ENCODE measurements at regions not wholly inside any gene's neighbourhood (a gene's known extent, or its start where the extent isn't known, plus 50 kb on each side); places are given as distances from the start of the nearest gene placed in this dataset.

DNA sequence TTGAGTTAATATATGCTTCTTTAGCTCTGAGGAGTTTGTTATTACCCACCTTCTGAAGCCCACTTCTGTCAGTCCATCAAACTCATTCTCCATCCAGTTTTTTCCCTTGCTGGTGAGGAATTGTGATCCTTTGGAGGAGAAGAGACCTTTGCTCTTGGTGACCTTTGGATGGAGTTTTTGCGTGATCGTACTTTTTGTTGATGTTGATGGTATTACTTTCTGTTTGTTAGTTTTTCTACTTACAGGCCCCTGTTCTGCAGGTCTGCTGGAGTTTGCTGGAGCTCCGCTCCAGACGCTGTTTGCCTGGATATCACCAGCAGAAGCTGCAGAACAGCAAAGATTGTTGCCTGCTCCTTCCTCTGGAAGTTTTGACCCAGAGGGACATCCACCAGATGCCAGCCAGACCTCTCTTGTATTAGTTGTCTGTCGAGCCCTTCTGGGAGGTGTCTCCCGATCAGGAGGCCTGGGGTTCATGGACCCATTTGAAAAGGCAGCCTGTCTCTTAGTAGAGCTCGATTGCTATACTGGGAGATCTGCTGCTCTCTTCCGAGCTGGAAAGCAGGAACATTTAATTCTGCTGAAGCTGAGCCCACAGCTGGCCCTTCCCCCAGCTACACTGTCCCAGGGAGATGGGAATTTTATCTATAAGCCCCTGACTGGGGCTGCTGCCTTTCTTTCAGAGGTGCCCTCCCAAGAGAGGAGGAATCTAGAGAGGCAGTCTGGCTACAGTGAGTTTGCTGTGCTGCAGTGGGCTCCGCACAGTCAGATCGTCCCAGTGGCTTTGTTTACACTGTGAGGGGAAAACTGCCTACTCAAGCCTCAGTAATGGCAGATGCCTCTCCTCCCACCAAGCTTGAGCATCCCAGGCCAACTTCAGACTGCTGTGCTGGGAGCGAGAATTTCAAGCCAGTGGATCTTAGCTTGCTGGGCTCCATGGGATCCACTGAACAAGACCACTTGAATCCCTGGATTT, 445.5 kb downstream of the MAN2A1 start:
- DNase-seq (ENCODE audit: low read depth) = no peak

DNA sequence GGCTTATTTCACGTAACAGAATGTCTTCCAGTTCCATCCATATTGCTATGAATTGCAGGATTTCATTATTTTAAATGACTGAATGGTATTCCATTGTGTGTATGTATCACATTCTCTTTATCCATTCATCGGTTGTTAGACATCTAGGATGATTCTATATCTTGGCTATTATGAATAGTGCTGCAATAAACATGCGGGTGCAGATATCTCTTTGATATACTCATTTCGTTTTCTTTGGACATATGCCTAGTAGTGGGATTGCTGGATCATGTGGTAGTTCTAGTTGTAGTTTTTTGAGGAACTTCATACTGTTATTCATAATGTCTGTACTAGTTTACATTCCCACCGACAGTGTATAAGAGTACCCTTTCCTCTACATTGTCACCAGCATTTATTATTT, 460.5 kb downstream of the MAN2A1 start:
- Histone ChIP-seq H3K4me1 (ENCODE audit: control insufficient read depth, insufficient read depth, low read length) (no peaks in the 10 kb centered on the region), H3K9ac (ENCODE audit: low read length) (no peak overlapping the region), H3K4me3 (ENCODE audit: low read length) (no peak overlapping the region), H3K27me3 (replicated peaks; ENCODE audit: control insufficient read depth, insufficient read depth, low read length) (no peaks in the 10 kb centered on the region), H3K9me3 (ENCODE audit: control insufficient read depth, low read length) (no peaks in the 10 kb centered on the region), H3K36me3 (ENCODE audit: control insufficient read depth, insufficient read depth, low read length, severe bottlenecking) (no peaks in the 10 kb centered on the region)
- peak; percentile 61 for DNase-seq (ENCODE audit: low read depth)

More for the DNA sequence above, 445.5 kb downstream of the MAN2A1 start:
- no peaks in the 10 kb centered on the region for H3K27me3 ChIP-seq (replicated peaks; ENCODE audit: control insufficient read depth, insufficient read depth, low read length)
- H3K9ac ChIP-seq (ENCODE audit: low read length) = no peak overlapping the region
- H3K9me3 ChIP-seq (ENCODE audit: control insufficient read depth, low read length) = peaks cover 25% of the 10 kb centered on the region
- H3K4me1 ChIP-seq (ENCODE audit: control insufficient read depth, insufficient read depth, low read length) = no peaks in the 10 kb centered on the region
- H3K4me3 ChIP-seq (ENCODE audit: low read length) = no peak overlapping the region
- no peaks in the 10 kb centered on the region for H3K36me3 ChIP-seq (ENCODE audit: control insufficient read depth, insufficient read depth, low read length, severe bottlenecking)

DNA sequence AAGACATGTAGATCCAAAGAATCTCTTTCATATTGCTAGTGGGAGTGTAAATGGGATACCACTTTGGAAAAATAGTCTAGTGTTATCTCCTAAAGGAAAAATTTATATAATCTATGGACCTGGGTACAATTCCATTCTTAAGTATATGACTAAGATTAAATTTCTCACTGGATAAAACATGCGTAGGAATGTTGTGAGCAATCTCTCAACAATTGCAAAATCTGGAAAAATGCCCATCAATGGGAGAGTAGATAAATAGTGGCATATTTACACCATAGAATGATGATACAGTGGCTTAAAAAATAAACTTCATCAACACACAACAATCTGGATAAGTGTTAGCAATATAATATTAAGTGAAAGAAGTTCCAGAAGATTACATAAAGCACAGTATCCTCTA, 469.5 kb downstream of the MAN2A1 start:
- DNase-seq (ENCODE audit: low read depth) = peak; percentile 81
- H3K4me3 ChIP-seq (ENCODE audit: low read length) = no peak overlapping the region
- no peak overlapping the region for H3K9ac ChIP-seq (ENCODE audit: low read length)
- H3K36me3 ChIP-seq (ENCODE audit: control insufficient read depth, insufficient read depth, low read length, severe bottlenecking) = no peaks in the 10 kb centered on the region
- no peaks in the 10 kb centered on the region for H3K9me3 ChIP-seq (ENCODE audit: control insufficient read depth, low read length)
- no peaks in the 10 kb centered on the region for H3K27me3 ChIP-seq (replicated peaks; ENCODE audit: control insufficient read depth, insufficient read depth, low read length)
- H3K4me1 ChIP-seq (ENCODE audit: control insufficient read depth, insufficient read depth, low read length) = peaks cover 5% of the 10 kb centered on the region

DNA sequence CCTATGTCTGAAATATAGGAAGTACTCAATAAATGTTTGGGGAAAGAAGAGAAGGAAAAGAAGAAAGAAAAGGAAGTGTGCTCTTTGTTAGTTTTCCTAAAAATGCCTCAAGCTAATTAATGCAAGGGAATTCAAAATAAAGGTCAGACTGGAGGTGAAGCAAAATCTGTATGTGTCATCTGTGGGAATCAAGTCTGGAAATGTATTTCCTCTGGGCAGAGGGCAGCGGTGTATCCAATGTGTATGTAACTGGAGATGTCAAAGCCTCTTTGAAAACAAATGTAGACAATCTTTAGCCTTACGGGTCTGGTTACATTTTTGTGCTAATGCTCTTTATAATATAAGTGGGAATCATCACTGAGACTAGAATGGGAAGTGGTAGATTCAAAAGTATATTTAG, 471.4 kb downstream of the MAN2A1 start:
- Histone ChIP-seq H3K4me3 (ENCODE audit: low read length) (no peak overlapping the region), H3K27me3 (replicated peaks; ENCODE audit: control insufficient read depth, insufficient read depth, low read length) (no peaks in the 10 kb centered on the region), H3K9ac (ENCODE audit: low read length) (no peak overlapping the region), H3K4me1 (ENCODE audit: control insufficient read depth, insufficient read depth, low read length) (peaks cover 5% of the 10 kb centered on the region), H3K36me3 (ENCODE audit: control insufficient read depth, insufficient read depth, low read length, severe bottlenecking) (no peaks in the 10 kb centered on the region), H3K9me3 (ENCODE audit: control insufficient read depth, low read length) (no peaks in the 10 kb centered on the region)
- peak; percentile 13 for DNase-seq (ENCODE audit: low read depth)

DNA sequence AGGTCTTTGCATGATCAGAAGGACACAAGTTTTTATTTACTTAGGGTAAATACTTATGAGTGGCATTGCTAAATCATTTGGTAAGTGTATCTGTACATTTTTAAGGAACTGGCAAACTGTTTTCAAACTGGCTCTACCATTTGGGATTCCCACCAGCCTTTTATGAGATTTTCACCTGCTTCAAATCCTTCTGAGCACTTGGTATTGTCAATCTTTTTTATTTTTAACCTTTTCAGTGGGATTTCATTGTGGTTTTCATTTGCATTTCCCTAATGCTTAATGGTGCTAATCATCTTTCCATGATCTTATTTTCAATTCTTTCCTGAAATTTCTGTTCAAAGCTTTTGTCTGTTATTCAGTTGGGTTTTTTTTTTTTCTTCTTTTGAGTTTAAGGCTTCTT, 475.6 kb downstream of the MAN2A1 start:
- Histone ChIP-seq H3K27me3 (replicated peaks; ENCODE audit: control insufficient read depth, insufficient read depth, low read length) (no peaks in the 10 kb centered on the region), H3K9ac (ENCODE audit: low read length) (no peak overlapping the region), H3K36me3 (ENCODE audit: control insufficient read depth, insufficient read depth, low read length, severe bottlenecking) (no peaks in the 10 kb centered on the region), H3K4me3 (ENCODE audit: low read length) (no peak overlapping the region), H3K4me1 (ENCODE audit: control insufficient read depth, insufficient read depth, low read length) (no peaks in the 10 kb centered on the region), H3K9me3 (ENCODE audit: control insufficient read depth, low read length) (peaks cover 5% of the 10 kb centered on the region)
- DNase-seq (ENCODE audit: low read depth) = no peak

DNA sequence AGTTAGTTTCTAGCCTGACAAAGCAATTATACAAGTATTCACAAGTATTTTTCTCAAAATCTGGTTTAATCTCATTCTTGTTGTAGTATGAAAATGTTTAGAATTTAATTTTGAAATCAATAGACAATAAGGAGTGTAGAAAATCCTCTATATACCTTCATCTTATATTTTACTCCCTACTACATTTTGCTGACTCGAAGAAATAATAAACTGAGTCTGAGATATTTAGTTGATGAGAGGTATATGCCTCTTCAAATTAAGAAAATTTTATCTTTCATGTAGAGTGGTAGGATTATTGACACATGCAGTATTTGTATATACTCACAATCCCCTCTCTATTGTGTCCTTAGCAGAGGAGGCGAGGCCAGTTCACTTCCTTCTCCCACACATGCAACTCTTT, 477.7 kb downstream of the MAN2A1 start:
- H3K9ac ChIP-seq (ENCODE audit: low read length) = no peak overlapping the region
- H3K9me3 ChIP-seq (ENCODE audit: control insufficient read depth, low read length) = peaks cover 8% of the 10 kb centered on the region
- DNase-seq (ENCODE audit: low read depth) = no peak
- no peaks in the 10 kb centered on the region for H3K4me1 ChIP-seq (ENCODE audit: control insufficient read depth, insufficient read depth, low read length)
- no peaks in the 10 kb centered on the region for H3K36me3 ChIP-seq (ENCODE audit: control insufficient read depth, insufficient read depth, low read length, severe bottlenecking)
- no peak overlapping the region for H3K4me3 ChIP-seq (ENCODE audit: low read length)
- no peaks in the 10 kb centered on the region for H3K27me3 ChIP-seq (replicated peaks; ENCODE audit: control insufficient read depth, insufficient read depth, low read length)

DNA sequence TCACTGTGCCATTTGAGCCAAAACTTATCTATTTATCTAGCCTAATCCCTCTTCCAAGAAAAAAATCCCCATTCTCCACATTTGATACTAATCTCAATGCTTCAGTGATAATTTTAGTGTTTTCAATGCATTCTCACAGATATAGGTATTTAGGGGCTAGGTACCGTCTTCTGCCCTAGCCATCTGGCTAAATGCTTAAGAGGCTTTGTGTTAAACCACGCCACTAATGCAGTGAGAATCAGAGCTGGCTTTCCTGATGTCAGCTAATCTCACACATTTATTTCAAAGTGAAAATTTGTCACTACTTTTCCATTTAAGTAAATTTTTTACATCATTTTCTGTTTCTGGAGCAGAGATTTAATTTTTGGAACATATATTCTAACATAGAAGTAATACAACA, 479.7 kb downstream of the MAN2A1 start:
- peaks cover 8% of the 10 kb centered on the region for H3K9me3 ChIP-seq (ENCODE audit: control insufficient read depth, low read length)
- no peak overlapping the region for H3K9ac ChIP-seq (ENCODE audit: low read length)
- H3K4me3 ChIP-seq (ENCODE audit: low read length) = no peak overlapping the region
- no peaks in the 10 kb centered on the region for H3K4me1 ChIP-seq (ENCODE audit: control insufficient read depth, insufficient read depth, low read length)
- H3K27me3 ChIP-seq (replicated peaks; ENCODE audit: control insufficient read depth, insufficient read depth, low read length) = no peaks in the 10 kb centered on the region
- no peaks in the 10 kb centered on the region for H3K36me3 ChIP-seq (ENCODE audit: control insufficient read depth, insufficient read depth, low read length, severe bottlenecking)
- no peak for DNase-seq (ENCODE audit: low read depth)

DNA sequence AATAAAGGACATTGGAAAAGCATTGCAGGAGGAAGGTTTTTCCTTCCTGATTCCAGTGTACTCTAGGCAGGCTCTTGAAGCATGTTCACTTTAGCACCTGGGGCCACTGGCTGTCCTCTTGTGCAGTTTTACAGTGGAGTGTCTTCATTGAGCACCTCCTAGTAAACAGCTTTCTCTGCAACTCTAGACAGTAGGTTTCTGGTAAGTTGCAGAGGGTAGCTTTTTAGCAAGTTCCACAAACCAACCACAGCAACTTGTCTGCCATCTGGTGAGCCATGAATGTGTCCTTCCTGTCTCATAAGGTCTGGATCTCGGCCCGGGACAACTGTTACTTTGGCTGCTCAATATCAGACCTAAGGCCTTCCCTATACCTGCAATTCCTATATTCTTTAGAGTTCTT, 488.0 kb downstream of the MAN2A1 start:
- DNase-seq (ENCODE audit: low read depth) = no peak
- Histone ChIP-seq H3K4me3 (ENCODE audit: low read length) (no peak overlapping the region), H3K9ac (ENCODE audit: low read length) (no peak overlapping the region), H3K4me1 (ENCODE audit: control insufficient read depth, insufficient read depth, low read length) (no peaks in the 10 kb centered on the region), H3K36me3 (ENCODE audit: control insufficient read depth, insufficient read depth, low read length, severe bottlenecking) (no peaks in the 10 kb centered on the region), H3K27me3 (replicated peaks; ENCODE audit: control insufficient read depth, insufficient read depth, low read length) (no peaks in the 10 kb centered on the region), H3K9me3 (ENCODE audit: control insufficient read depth, low read length) (no peaks in the 10 kb centered on the region)

DNA sequence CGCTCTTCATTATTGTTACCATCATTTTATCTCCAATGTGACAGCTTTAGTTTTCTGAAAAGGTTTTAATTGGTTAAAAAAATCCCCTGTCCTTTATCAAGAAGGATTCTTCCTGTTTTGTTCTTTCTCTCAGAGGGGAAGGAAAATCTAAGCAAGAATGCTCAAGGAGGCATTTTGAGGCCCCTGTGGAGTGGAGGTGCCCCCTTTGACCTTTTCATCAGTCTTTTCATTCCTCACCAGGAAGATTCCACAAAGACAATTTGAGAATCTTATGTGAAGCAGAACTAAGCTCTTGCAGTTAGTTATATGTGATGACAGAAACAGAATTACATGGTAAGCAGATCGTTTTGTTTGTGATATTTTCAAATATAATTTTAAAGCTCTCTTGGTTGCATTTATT, 489.6 kb downstream of the MAN2A1 start:
- DNase-seq (ENCODE audit: low read depth) = no peak
- Histone ChIP-seq H3K4me1 (ENCODE audit: control insufficient read depth, insufficient read depth, low read length) (no peaks in the 10 kb centered on the region), H3K9ac (ENCODE audit: low read length) (no peak overlapping the region), H3K4me3 (ENCODE audit: low read length) (no peak overlapping the region), H3K27me3 (replicated peaks; ENCODE audit: control insufficient read depth, insufficient read depth, low read length) (no peaks in the 10 kb centered on the region), H3K9me3 (ENCODE audit: control insufficient read depth, low read length) (no peaks in the 10 kb centered on the region), H3K36me3 (ENCODE audit: control insufficient read depth, insufficient read depth, low read length, severe bottlenecking) (no peaks in the 10 kb centered on the region)

DNA sequence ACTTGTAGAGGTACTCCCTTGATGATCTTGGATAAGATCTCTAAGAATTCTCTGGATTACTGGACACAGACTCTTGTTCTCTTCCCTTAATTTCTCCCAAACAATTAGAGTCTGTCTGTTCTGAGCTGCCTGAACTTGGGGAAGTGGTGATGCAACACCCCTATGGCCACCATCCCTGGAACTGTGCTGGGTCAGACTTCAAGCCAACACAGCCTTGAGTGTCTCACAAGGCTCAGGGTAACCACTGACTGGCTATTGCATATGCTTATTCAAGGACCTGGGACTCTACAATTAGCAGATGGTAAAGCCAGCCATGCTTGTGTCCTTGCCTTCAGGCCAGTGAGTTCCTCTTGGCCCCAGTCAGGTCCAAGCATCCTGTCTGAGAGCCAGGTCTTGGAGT, 504.5 kb downstream of the MAN2A1 start:
- Histone ChIP-seq H3K27me3 (replicated peaks; ENCODE audit: control insufficient read depth, insufficient read depth, low read length) (no peaks in the 10 kb centered on the region), H3K9me3 (ENCODE audit: control insufficient read depth, low read length) (peaks cover under 1% of the 10 kb centered on the region), H3K4me3 (ENCODE audit: low read length) (no peak overlapping the region), H3K36me3 (ENCODE audit: control insufficient read depth, insufficient read depth, low read length, severe bottlenecking) (no peaks in the 10 kb centered on the region), H3K9ac (ENCODE audit: low read length) (no peak overlapping the region), H3K4me1 (ENCODE audit: control insufficient read depth, insufficient read depth, low read length) (no peaks in the 10 kb centered on the region)
- DNase-seq (ENCODE audit: low read depth) = no peak

DNA sequence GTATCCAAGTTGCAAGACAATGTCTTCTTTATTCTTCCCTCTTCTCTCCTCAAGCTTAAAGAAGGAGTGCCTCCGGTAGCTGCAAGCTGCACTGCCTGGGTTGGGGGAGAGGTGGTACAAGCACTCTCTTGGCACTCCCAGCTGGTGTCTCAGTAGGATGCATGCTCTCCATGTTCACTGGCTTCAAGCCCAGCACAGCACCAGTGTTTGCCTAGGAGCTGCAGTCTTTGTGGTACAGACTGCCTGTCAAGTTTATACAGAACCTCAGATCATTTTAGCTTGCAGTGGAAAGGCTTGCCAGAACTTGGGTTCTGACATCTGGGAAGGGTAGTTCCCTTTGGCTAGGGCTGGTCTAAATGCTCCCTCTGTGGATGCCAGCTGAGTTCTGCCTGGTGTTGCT, 505.6 kb downstream of the MAN2A1 start:
- no peaks in the 10 kb centered on the region for H3K4me1 ChIP-seq (ENCODE audit: control insufficient read depth, insufficient read depth, low read length)
- no peak for DNase-seq (ENCODE audit: low read depth)
- peaks cover 7% of the 10 kb centered on the region for H3K9me3 ChIP-seq (ENCODE audit: control insufficient read depth, low read length)
- H3K9ac ChIP-seq (ENCODE audit: low read length) = no peak overlapping the region
- no peaks in the 10 kb centered on the region for H3K27me3 ChIP-seq (replicated peaks; ENCODE audit: control insufficient read depth, insufficient read depth, low read length)
- H3K36me3 ChIP-seq (ENCODE audit: control insufficient read depth, insufficient read depth, low read length, severe bottlenecking) = no peaks in the 10 kb centered on the region
- no peak overlapping the region for H3K4me3 ChIP-seq (ENCODE audit: low read length)

DNA sequence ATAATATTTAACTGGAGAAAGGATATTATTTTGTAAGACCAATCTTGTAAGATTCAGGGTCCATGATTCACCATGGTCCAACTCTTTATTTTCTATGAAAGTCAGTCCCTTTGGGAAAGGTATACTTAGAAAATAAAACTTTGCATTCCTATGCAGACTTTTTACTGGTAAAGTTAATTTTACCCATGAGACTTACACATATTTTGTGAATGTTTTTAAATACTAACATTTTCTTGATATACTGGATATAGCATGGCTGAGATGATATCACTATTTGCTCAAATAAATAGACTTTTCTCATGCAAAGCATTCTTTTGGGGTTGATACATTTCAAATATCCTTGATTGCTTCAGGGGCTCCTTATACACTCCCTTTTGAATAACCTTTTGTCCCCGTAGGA, 512.1 kb downstream of the MAN2A1 start:
- no peak overlapping the region for H3K9ac ChIP-seq (ENCODE audit: low read length)
- peak; percentile 34 for DNase-seq (ENCODE audit: low read depth)
- H3K4me1 ChIP-seq (ENCODE audit: control insufficient read depth, insufficient read depth, low read length) = no peaks in the 10 kb centered on the region
- no peak overlapping the region for H3K4me3 ChIP-seq (ENCODE audit: low read length)
- H3K27me3 ChIP-seq (replicated peaks; ENCODE audit: control insufficient read depth, insufficient read depth, low read length) = no peaks in the 10 kb centered on the region
- peaks cover 7% of the 10 kb centered on the region for H3K9me3 ChIP-seq (ENCODE audit: control insufficient read depth, low read length)
- H3K36me3 ChIP-seq (ENCODE audit: control insufficient read depth, insufficient read depth, low read length, severe bottlenecking) = no peaks in the 10 kb centered on the region
